Tibial nerve (tissue), 3 donors: ENCODE measurements at regions not wholly inside any gene's neighbourhood (a gene's known extent, or its start where the extent isn't known, plus 50 kb on each side); places are given as distances from the start of the nearest gene placed in this dataset.

Experiments used
- CTCF ChIP-seq, 5 experiments: fragments of 200-600 bp in 3 of 5; fragments of 450-650 bp in 2 of 5; sonication (generic) in 3 of 5; IDR thresholded peaks; one replicate each; pipeline ENCODE4 v1.5.1; 2016 to 2019; ENCODE audit warnings: antibody characterized with exemption in 5 of 5, mild to moderate bottlenecking in 3 of 5, moderate library complexity in 2 of 5
- POLR2A ChIP-seq, 2 donors: fragments of 450-650 bp; IDR thresholded peaks; one replicate each; pipeline ENCODE4 v1.6.1; 2017; ENCODE audit warnings: antibody characterized with exemption in 2 of 2, mild to moderate bottlenecking in 2 of 2, moderate library complexity in 2 of 2

DNA sequence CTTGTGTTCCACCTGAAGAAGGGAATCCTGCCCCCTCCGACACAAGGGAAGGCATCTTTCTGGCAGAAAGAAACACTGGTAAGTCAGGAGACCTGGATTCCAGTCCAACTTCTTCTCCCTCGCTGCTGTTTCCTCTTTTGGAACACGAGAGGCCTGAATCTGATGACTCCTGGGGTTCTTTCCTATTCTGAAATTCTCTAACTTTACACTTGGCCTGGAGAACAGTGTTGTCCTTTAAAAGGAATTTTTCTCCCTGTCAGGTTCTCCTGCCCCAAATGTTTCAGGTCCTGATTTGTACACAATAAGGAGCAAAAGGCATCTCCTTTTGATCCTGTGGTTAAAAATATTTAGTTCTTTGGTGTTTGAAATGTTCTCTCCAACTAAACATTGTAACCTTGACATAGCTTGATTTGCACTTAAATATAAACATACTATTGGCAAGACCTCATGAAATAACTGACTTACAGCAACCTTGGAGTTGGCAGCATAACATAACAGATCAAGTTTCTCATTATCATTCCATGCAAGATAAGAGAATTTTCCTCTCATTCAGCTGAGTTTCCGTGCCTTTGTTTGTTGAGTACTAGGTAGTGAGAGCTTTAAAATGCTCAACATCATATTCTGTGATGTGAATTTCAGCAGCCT, 244.8 kb downstream of the COG6 start:
- no peak for TF ChIP-seq POLR2A (IDR thresholded peaks at IDR 0.05)
- TF ChIP-seq CTCF (IDR thresholded peaks at IDR 0.05), result no peak
